ENCODE measurements at regions not wholly inside any gene's neighbourhood (a gene's known extent, or its start where the extent isn't known, plus 50 kb on each side); places are given as distances from the start of the nearest gene placed in this dataset.

- TF ChIP-seq POLR2AphosphoS5 (IDR thresholded peaks at IDR 0.05) (no peak), CTCF (IDR thresholded peaks at IDR 0.05; ENCODE audit: poor library complexity, severe bottlenecking) (no peak), EZH2 (IDR thresholded peaks at IDR 0.05; ENCODE audit: borderline replicate concordance, insufficient read depth, low read length, poor library complexity, severe bottlenecking) (no peak)
Measured at GRCh38 chrX:10393899-10394298, 226.5 kb downstream of the MID1 start.
